ENCODE measurements at regions not wholly inside any gene's neighbourhood (a gene's known extent, or its start where the extent isn't known, plus 50 kb on each side); places are given as distances from the start of the nearest gene placed in this dataset.
"Not testable (repeated sequence)": the region's sequence is repeated elsewhere in the genome, so short reads cannot be mapped to it uniquely, and the experiment has no call there.

DNA sequence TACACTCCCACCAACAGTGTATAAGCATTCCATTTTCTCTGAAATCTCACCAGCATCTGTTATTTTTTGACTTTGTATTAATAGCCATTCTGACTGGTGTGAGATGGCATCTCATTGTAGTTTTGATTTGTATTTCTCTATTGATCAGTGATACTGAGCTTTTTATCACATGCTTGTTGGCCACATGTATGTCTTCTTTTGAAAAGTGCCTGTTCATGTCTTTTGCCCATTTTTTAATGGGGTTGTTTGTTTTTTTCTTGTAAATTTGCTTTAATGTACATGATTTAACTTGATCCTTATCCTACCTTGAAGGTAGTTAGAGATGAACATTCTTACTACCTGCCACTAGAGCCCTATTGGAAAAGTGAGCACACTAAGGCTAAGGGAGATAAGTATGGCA lies 151.2 kb upstream of the KIF2A start:
- no peak for DNase-seq (ENCODE audit: low read depth in 3 of 3)

DNA sequence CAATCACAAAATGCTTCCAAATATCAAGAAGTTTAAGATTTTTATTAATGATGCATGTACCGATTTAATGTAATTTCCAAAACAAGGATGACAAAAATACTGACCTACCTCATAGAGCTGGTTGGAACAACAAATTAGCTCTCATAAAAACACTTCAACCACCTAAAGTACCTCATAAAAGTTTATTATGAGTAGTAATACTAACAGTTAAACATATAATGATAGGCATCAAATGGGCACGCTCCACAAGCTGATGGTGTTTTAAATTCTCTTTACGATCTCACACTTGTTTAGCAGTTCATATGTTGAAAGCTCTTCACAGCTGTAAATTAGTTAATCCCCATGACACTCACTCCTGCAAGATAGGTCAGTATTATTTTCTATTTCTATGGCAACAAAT lies 150.0 kb upstream of the KIF2A start:
- no peak for DNase-seq (ENCODE audit: low read depth in 3 of 3)

DNA sequence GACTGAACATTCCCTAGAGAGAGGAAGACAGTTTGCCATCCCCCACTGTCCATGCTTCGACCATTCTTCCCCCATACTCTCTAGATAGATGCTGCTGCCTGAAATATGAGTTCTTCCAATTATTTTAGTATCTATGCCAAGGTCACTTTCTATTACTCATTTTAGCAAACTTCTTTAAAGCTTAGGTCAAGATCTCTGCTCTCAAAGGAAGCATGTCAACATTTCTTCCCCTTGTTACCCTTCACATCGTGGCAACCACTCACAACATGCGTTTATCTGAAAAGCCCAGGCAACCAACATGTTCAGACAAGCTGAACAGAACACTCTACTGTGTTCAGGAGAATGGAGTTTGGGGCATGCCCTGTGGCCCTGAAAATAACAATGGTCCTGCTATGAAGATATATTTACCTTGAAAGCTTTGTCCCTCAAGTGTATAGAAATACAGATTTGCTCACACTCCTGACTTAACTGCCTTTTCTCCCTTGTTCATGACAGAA lies 138.4 kb upstream of the KIF2A start:
- no peak for DNase-seq (ENCODE audit: low read depth in 3 of 3)

GRCh38 chr5:62168506-62169281 lies 137.3 kb upstream of the KIF2A start:
- DNase-seq (ENCODE audit: low read depth in 3 of 3) = no peak

DNA sequence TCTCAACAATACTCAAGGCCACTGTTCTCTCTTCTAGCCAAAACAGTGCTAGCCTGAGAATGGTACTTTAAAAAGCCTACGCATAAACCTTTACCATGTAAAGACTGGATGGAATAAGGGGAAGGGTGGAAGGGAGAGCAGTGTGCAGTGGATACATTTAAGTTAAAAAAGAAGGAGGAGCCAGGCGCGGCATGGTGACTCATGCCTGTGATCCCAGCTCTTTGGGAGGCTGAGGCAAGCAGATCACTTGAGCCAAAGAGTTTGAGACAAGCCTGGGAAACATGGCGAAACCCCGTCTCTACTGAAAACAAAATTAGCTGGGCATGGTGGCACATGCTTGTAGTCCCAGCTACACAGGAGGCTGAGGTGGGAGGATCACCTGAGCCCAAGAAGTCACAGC lies 127.7 kb upstream of the KIF2A start:
- no peak for DNase-seq (ENCODE audit: low read depth in 3 of 3)

GRCh38 chr5:62182802-62183201 lies 123.2 kb upstream of the KIF2A start:
- DNase-seq (ENCODE audit: low read depth in 3 of 3) = no peak

DNA sequence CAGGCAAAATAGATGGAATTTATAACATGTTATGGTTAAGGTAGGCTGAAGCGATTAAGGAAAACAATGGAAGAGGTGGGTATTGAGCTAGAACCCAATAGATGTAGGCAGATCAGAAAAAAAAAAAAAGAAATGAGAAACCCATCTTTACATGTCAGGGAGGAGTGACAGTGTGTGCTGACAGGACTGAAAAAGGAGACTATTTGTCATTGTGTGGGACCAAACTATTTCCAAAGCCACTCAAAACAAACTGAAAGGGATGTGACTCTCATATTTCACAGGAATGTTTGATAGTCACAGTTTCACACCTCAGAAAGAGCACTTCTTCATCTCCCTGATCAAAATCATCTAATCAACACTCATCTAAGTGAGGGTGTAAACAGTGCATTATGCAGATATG lies 122.3 kb upstream of the KIF2A start:
- no peak for DNase-seq (ENCODE audit: low read depth in 3 of 3)

DNA sequence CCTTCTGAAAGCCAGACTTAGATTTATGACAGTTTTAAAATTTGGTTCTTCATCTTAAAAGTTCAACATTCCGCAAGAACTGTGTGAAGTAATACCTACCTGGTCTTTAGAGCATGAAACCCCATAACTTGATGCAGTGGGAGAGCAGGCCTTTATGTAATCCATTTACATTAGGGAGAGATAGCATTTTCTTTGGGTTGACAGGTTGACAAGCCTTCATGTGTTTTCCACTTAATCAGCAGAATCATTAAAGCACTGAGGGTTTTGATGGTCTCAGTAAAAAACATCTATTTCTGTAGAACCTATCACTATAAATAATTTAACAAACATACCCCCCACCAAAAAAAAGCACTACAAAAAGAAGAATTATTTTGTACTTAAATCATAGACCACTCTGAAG lies 121.6 kb upstream of the KIF2A start:
- no peak for DNase-seq (ENCODE audit: low read depth in 3 of 3)

DNA sequence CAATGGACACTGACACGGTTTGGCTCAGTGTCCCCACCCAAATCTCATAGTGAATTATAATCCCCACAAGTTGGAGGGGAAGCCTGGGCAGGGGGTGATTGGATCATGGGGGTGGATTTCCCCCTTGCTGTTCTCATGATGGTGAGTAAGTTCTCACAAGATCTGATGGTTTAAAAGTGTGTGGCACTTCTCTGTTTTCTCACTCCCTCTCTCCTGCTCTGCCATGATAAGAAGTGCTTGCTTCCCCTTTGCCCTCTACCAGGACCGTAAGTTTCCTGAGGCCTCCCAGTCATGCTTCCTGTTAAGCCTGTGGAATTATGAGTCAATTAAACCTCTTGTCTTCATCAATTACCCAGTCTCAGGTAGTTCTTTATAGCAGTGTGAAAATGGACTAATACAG lies 115.8 kb upstream of the KIF2A start:
- DNase-seq (ENCODE audit: low read depth in 3 of 3) = no peak

GRCh38 chr5:62190931-62191330 lies 115.1 kb upstream of the KIF2A start:
- no peak for DNase-seq (ENCODE audit: low read depth in 3 of 3)

GRCh38 chr5:62192958-62193357 lies 113.0 kb upstream of the KIF2A start:
- DNase-seq (ENCODE audit: low read depth in 3 of 3) = no peak

GRCh38 chr5:62196532-62196931 lies 109.5 kb upstream of the KIF2A start:
- DNase-seq (ENCODE audit: low read depth in 3 of 3) = not testable (repeated sequence)

GRCh38 chr5:62197697-62198096 lies 108.3 kb upstream of the KIF2A start:
- no peak for DNase-seq (ENCODE audit: low read depth in 3 of 3)

DNA sequence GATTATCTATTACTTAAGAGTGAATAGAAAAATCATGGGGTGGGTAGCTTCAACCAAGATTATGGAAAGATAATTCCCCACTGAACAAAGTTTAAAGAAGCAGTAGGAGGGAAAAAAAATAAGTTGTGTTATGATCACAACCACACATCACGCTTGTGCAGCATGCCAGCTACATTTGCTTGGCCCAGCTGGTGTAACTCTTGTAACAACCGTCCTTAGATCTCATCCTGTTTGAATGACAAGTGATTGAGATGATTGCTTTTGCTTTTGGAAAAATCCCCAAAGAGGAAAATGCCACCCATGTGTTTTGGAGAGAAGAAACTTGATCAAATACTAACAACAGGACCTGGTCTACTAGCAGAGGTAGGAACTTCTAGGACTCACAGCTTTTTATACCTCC lies 107.6 kb upstream of the KIF2A start:
- DNase-seq (ENCODE audit: low read depth in 3 of 3) = no peak

DNA sequence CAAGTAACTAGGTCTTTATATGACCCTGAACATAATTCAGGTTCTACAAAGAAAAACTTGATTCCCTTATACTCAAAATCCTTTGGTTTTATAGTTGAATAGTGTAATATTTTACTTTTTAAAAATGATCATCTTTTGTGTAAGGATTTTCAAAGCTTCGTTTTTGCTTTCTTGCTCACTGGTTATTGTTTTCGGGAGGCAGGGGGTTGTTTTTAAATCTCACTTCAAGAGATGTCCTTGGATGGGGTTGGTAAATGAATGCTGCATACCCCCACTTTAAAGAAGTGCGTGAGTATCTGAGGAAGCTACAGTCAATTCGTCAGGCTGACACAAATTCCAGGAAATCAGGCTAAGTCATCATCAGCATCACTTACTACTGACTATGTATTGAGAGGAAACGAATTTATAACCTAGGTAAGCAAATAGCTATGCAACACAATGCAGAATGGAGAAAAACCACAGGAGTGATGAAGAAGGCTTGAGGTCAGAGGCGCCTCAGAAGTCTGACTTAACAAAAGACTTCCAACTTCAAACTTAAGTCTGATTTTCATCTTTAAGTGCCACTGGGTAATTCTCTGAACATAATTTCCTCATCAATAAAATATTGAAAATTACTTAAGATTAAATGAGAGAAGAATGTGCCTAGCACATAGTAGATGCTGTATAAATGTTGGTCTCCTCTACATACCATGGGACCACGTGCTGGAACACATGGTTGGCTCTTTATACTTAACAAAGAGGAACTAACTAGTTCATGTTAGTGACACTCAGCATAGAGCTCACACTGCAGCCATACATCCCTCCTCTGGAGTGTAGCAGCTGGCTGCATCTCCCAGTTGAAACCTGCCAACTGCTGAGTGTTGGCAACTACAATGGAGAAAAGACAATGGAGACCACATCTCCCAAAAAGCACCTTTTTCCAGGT lies 106.0 kb upstream of the KIF2A start:
- no peak for DNase-seq (ENCODE audit: low read depth in 3 of 3)

GRCh38 chr5:62206150-62206829 lies 99.7 kb upstream of the KIF2A start:
- DNase-seq (ENCODE audit: low read depth in 3 of 3) = no peak

DNA sequence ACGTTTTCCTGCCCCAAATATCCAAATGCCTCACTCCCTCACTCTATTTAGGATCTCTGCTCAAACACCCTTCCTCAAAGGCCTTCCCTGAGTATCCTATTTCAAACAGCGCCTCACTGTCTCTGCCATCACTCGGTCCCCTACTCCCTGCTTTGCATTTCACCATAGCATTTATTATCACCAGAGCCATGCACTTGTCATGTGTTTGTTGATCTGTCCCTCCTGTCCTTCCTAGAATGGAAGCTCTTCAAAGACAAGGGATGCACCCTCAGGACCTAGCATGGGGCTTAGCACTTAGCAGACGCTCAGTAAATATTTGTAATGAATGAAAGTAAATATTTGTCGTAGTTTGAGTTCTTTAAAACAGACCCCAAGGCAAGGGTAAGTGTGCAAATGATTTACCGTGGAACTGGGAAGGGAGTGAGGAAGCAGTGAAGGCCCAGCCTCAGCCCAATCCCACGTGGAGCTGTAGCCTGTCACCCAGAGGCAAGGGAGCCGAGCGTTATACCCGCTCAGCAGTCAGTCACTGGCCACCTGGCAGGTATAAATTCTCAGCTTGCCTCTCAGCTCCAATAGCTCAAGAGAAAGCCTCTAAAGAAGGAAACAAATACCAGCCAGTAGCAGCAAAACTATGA lies 97.7 kb upstream of the KIF2A start:
- DNase-seq (ENCODE audit: low read depth in 3 of 3) = no peak

DNA sequence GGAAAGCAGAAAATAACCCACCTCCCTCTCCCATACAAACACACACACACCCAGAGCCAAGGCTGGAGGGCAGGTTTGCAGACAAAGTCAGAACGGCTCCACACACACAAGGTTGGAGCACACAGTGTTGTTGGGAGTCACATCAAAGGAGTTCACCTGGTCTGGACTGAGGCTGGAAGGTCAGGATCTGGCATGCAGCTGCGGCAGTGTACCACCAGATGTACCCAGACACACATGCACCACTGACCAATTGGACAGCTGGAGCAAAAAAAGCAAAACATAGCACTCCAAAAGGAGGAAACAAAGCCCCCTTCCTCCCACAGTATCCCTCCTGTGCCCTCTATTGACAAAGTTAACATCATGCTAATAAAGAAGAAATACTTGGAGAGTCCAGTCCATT lies 94.6 kb upstream of the KIF2A start:
- no peak for DNase-seq (ENCODE audit: low read depth in 3 of 3)

DNA sequence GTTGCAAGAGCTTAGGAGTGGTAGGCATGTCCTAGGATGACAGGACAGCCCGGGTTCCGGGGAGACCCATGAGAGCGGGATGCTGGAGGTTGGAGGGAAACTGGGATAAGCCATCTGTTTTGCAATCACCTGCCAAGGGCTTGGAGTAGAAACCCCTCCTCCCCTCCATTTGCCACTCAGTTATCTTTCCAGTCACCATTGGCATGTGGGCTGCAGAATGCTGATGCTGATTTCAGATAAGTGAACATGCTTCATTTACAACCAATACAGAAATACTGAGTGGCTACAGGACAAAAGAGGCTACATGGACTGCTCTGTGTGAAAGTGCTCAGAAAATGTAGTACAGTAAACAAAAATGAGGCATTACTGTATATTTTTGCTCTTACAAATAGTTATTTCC lies 93.4 kb upstream of the KIF2A start:
- DNase-seq (ENCODE audit: low read depth in 3 of 3) = no peak

- no peak for DNase-seq (ENCODE audit: low read depth in 3 of 3)
These were observed 91.3 kb upstream of the KIF2A start for GRCh38 chr5:62214701-62215100.

GRCh38 chr5:62216603-62217002 lies 89.4 kb upstream of the KIF2A start:
- DNase-seq (ENCODE audit: low read depth in 3 of 3) = not testable (repeated sequence)

- not testable (repeated sequence) for DNase-seq (ENCODE audit: low read depth in 3 of 3)
These were observed 88.9 kb upstream of the KIF2A start for GRCh38 chr5:62217095-62217494.

Data from stimulated activated CD4-positive, alpha-beta T cell treated with anti-CD3 and anti-CD28 coated beads, TNF-alpha, amount 100 ng/mL, for 48 hours (primary cell).